CD4-positive, alpha-beta T cell treated with Interleukin-21 for 1 hour (primary cell): ENCODE measurements at regions not wholly inside any gene's neighbourhood (a gene's known extent, or its start where the extent isn't known, plus 50 kb on each side); places are given as distances from the start of the nearest gene placed in this dataset.
"Not testable (repeated sequence)": the region's sequence is repeated elsewhere in the genome, so short reads cannot be mapped to it uniquely, and the experiment has no call there.

Source experiments
- DNase-seq: peaks from one replicate; pipeline ENCODE4 v3.0.0-alpha.2; 2020

- no peak for DNase-seq
Measured at GRCh38 chr5:2374703-2375102, 376.8 kb downstream of the IRX2 start.

- DNase-seq = no peak
Measured at GRCh38 chr5:2373631-2374030, 377.8 kb downstream of the IRX2 start.

- DNase-seq = no peak
Measured at GRCh38 chr5:2371419-2371710, 380.1 kb downstream of the IRX2 start.

- no peak for DNase-seq
Measured at GRCh38 chr5:2370626-2371418, 380.7 kb downstream of the IRX2 start.

GRCh38 chr5:2369178-2369577 is 382.3 kb downstream of the IRX2 start:
- DNase-seq = no peak

GRCh38 chr5:2366816-2367215 is 384.7 kb downstream of the IRX2 start:
- no peak for DNase-seq

- no peak for DNase-seq
Measured at GRCh38 chr5:2357309-2357708, 394.2 kb downstream of the IRX2 start.

- DNase-seq = no peak
Measured at GRCh38 chr5:2355859-2356258, 395.6 kb downstream of the IRX2 start.

- no peak for DNase-seq
Measured at GRCh38 chr5:2353871-2354440, 397.5 kb downstream of the IRX2 start.

GRCh38 chr5:2353211-2353610 is 398.3 kb downstream of the IRX2 start:
- DNase-seq = no peak

GRCh38 chr5:2352101-2352861 is 399.2 kb downstream of the IRX2 start:
- DNase-seq = no peak

GRCh38 chr5:2349768-2350167 is 401.7 kb downstream of the IRX2 start:
- not testable (repeated sequence) for DNase-seq

GRCh38 chr5:2338686-2339085 is 412.8 kb downstream of the IRX2 start:
- DNase-seq = no peak

GRCh38 chr5:2335733-2336515 is 415.6 kb downstream of the IRX2 start:
- DNase-seq = no peak

GRCh38 chr5:2335125-2335732 is 416.2 kb downstream of the IRX2 start:
- no peak for DNase-seq

- DNase-seq = no peak
Measured at GRCh38 chr5:2334719-2335118, 416.8 kb downstream of the IRX2 start.

GRCh38 chr5:2333291-2333690 is 418.2 kb downstream of the IRX2 start:
- no peak for DNase-seq

- no peak for DNase-seq
Measured at GRCh38 chr5:2332521-2332920, 419.0 kb downstream of the IRX2 start.

- no peak for DNase-seq
Measured at GRCh38 chr5:2330325-2331130, 420.9 kb downstream of the IRX2 start.

GRCh38 chr5:2329741-2330140 is 421.7 kb downstream of the IRX2 start:
- DNase-seq = no peak

GRCh38 chr5:2326601-2327000 is 424.9 kb downstream of the IRX2 start:
- DNase-seq = no peak

- no peak for DNase-seq
Measured at GRCh38 chr5:2324788-2325187, 426.7 kb downstream of the IRX2 start.
